GM12864 (cell line): ENCODE measurements at regions not wholly inside any gene's neighbourhood (a gene's known extent, or its start where the extent isn't known, plus 50 kb on each side); places are given as distances from the start of the nearest gene placed in this dataset.

ENCODE experiments used
- DNase-seq: peaks from one replicate; pipeline ENCODE4 v3.0.0-alpha.2; 2011; ENCODE audit warnings: low read depth
- H3K4me3 ChIP-seq: 2 replicates; pipeline ENCODE4 v1.5.1; 2011; ENCODE audit warnings: mild to moderate bottlenecking, low read depth, low read length, control low read depth
- TF ChIP-seq, protein P1 (sequence below): IDR thresholded peaks from 2 replicates; pipeline ENCODE4 v1.5.1; 2011; ENCODE audit warnings: low read depth, mild to moderate bottlenecking, moderate library complexity, low read length, control low read depth, inconsistent platforms; ENCODE audit errors: missing control alignments

DNA sequence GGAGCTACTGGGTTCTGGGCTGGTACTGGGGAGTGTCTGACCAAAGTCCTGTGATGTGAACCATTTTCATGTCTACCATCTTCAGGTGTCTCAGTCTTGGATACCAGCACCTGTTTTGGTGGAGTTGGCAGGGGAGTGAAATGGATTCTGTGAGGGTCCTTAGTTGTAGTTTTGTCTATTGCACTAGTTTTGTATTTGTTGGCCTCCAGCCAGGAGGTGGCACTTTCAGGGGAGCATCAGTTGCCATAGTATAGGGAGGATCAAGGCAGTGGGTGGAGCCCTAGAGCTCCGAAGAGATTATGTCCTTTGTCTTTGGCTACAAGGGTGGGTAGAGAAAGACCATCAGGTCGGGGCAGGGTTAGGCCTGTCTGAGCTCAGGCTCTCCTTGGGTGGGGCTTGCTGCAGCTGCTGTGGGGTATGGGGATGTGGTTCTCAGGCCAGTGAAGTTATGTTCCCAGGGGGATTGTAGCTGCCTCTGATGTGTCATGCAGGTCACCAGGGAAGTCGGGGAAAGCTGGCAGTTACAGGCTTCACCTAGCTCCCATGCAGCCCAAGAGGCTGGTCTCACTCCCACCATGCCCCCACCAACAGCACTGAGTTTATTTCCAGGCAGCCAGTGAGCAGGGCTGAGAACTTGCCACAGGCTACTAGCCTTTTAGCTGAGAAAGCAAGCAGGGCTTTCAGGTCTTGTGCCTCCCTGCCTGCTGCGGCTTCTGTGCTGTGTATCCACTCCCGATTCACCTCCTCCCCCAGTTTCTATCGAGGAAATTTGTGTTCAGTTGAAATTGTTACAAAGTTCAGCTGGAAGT is 153.1 kb downstream of the ZNF365 start:
- DNase-seq, result peak; percentile 42
- TF ChIP-seq, protein P1, sequence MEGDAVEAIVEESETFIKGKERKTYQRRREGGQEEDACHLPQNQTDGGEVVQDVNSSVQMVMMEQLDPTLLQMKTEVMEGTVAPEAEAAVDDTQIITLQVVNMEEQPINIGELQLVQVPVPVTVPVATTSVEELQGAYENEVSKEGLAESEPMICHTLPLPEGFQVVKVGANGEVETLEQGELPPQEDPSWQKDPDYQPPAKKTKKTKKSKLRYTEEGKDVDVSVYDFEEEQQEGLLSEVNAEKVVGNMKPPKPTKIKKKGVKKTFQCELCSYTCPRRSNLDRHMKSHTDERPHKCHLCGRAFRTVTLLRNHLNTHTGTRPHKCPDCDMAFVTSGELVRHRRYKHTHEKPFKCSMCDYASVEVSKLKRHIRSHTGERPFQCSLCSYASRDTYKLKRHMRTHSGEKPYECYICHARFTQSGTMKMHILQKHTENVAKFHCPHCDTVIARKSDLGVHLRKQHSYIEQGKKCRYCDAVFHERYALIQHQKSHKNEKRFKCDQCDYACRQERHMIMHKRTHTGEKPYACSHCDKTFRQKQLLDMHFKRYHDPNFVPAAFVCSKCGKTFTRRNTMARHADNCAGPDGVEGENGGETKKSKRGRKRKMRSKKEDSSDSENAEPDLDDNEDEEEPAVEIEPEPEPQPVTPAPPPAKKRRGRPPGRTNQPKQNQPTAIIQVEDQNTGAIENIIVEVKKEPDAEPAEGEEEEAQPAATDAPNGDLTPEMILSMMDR, result no peak
- no peak overlapping the region for H3K4me3 ChIP-seq

DNA sequence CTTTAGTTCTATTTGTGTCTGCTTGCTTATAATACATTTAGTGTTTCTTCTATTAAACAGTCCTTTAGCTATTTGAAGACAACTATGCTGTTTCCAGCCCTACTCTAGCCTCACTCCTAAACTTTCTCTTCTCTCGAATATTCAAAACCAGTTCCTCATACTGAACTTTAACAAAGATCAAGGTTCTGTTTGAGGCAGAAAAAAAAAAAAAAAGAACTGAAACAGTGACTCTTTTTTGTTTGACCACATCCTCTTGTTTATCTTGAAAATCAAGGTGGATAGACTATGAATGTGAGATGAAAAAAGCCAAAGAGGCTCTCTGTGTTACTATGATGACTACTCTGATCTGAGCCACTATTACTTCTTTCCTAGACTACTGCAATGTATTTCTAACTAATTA is 154.3 kb downstream of the ZNF365 start:
- TF ChIP-seq, protein P1, result no peak
- H3K4me3 ChIP-seq, result no peak overlapping the region
- peak; percentile 68 for DNase-seq

DNA sequence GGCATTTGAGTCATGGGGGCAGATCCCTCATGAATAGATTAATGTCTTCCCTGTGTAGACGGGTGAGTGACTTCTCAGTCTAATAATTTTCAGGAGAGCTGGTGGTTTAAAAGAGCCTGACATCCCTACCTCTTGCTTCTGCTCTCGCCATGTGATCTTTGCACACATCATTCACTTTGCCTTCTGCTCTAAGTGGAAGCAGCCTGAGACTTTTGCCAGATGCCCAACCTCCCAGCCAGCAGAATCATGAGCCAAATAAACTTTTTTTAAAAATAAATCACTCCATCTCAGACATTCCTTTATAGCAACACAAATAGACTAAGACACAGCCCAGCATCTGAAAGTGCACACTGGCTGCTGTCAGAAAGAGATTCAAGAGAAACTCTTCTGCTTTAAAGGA is 155.2 kb downstream of the ZNF365 start:
- TF ChIP-seq, protein P1, result no peak
- no peak overlapping the region for H3K4me3 ChIP-seq
- no peak for DNase-seq

DNA sequence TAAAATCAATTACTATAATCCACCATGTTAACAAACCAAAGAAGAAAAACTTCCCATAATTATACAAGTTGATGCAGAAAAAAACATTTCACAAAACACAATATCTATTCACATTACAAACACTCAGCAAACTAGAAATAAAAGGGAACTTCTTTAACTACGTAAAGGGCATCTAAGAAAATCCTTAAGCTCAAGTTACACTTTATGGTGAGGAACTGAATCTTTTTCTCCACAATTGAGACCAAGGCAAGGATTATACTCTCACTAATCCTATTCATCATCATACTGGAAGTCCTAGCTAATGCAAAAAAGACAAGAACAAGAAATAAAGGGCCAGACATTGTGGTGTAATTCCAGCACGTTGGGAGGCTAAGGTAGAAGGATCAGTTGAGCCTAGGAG is 159.9 kb downstream of the ZNF365 start:
- no peak for DNase-seq
- H3K4me3 ChIP-seq, result no peak overlapping the region
- TF ChIP-seq, protein P1, result no peak

DNA sequence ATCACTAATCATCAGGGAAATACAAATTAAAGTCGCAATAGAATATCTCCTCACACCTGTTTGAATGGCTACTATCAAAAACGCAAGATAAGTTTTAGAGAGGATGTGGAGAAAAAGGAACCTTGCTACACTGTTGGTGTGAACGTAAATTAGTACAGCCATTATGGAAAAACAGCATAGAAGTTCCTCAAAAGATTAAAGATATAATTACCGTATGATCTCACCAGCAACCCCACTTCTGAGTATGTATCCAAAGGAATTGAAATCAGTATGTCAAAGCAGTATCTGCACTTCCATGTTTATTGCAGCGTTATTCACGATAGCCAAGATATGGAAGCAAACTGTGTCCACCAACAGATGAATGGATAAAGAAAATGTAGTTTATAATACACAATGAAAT is 164.4 kb downstream of the ZNF365 start:
- no peak for DNase-seq
- H3K4me3 ChIP-seq, result no peak overlapping the region
- TF ChIP-seq, protein P1, result no peak

DNA sequence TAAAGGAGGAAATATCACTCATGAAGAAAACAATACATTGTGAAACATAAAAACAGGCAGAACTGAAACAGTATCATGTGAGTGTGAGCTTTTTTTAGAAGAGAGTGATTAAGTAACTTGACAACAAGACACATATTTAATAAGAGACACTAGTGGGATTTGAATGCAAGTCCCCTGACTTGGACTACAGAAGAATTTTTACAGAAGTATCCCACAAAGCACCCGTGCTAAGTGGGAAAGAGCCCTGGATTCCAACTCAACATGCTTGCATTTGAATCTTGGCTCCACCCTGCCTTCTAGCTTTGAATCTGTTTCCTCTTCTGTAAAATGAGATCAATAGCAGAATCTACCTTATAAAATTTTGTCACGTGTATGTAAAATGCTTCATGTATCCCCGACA is 166.2 kb downstream of the ZNF365 start:
- DNase-seq, result no peak
- TF ChIP-seq, protein P1, result no peak
- no peak overlapping the region for H3K4me3 ChIP-seq

DNA sequence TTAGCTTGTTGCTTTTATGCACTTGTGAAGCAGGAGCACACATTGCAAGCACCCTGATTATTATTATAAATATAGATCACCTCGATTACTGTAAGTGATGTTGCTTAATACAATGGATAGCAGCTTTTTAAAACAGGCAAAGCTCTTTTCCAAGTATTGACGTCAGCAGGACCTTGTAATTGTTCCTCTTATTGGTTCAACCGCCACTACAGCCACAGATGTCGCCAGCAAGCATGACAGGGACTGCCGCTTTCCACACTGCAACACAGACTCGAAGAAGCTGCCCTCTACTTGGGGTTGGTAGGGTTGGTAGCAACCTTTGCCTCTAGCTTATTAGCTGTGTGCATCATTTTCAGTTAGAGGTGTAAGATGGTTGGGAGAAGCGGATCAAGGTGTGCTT is 167.6 kb downstream of the ZNF365 start:
- TF ChIP-seq, protein P1, result no peak
- DNase-seq, result no peak
- H3K4me3 ChIP-seq, result no peak overlapping the region
